PC-9 (cell line): ENCODE measurements at regions not wholly inside any gene's neighbourhood (a gene's known extent, or its start where the extent isn't known, plus 50 kb on each side); places are given as distances from the start of the nearest gene placed in this dataset.

Source experiments
- BruUV-seq: library from RNA; stranded (reverse); fragments of 400-500 nt; replicated peaks from 2 replicates; lab custom pipeline; 2021; lab: Mats Ljungman, UMichigan
- CTCF ChIA-PET: fragments of 300-600 bp; sonication (Branson Sonifier 250); formaldehyde crosslinking; loops from one replicate; lab custom pipeline; 2022; ENCODE audit warnings: antibody characterized with exemption; lab: Charles Lee
- POLR2A ChIA-PET: fragments of 300-600 bp; sonication (Branson Sonifier 250); formaldehyde crosslinking; loops from one replicate; lab custom pipeline; 2022; ENCODE audit warnings: antibody characterized with exemption; ENCODE audit not compliant: unreplicated experiment; lab: Charles Lee
- DNase-seq, 2 experiments: peaks; one replicate each; pipeline versions ENCODE4 v3.0.0 to v3.0.0-alpha.2; 2015 to 2022; ENCODE audit warnings: mixed read lengths in 1 of 2
- H2AFZ ChIP-seq: fragments of 200-600 bp; sonication (generic); 2 replicates; pipeline ENCODE4 v1.8.1; 2017; ENCODE audit warnings: antibody characterized with exemption
- H3F3A ChIP-seq: fragments of 200-600 bp; sonication (generic); 2 replicates; pipeline ENCODE4 v1.8.1; 2017; ENCODE audit warnings: antibody characterized with exemption, mild to moderate bottlenecking, low read depth; ENCODE audit not compliant: insufficient read depth
- H3K27ac ChIP-seq: fragments of 200-600 bp; sonication (generic); 2 replicates; pipeline ENCODE4 v1.6.1; 2016; ENCODE audit warnings: mixed run types
- H3K27me3 ChIP-seq: fragments of 200-600 bp; sonication (generic); 2 replicates; pipeline ENCODE4 v1.6.1; 2016; ENCODE audit warnings: low read depth, mixed run types; ENCODE audit not compliant: insufficient read depth
- H3K36me3 ChIP-seq: fragments of 200-600 bp; sonication (generic); 2 replicates; pipeline ENCODE4 v1.6.1; 2016; ENCODE audit warnings: low read depth, mixed run types
- H3K4me1 ChIP-seq: fragments of 200-600 bp; sonication (generic); replicated peaks from 2 replicates; pipeline ENCODE4 v1.6.1; 2016; ENCODE audit warnings: mixed run types; ENCODE audit not compliant: insufficient read depth
- H3K4me2 ChIP-seq: fragments of 200-600 bp; sonication (generic); 2 replicates; pipeline ENCODE4 v1.6.1; 2017; ENCODE audit warnings: mixed run types
- H3K4me3 ChIP-seq: fragments of 200-600 bp; sonication (generic); 2 replicates; pipeline ENCODE4 v1.6.1; 2016; ENCODE audit warnings: mixed run types
- H3K79me2 ChIP-seq: fragments of 200-600 bp; sonication (generic); 2 replicates; pipeline ENCODE4 v1.6.1; 2017; ENCODE audit warnings: low read depth, mixed run types
- H3K9me2 ChIP-seq: fragments of 200-600 bp; sonication (generic); 2 replicates; pipeline ENCODE4 v1.8.1; 2017; ENCODE audit warnings: mild to moderate bottlenecking; ENCODE audit not compliant: insufficient read depth
- H3K9me3 ChIP-seq: fragments of 200-600 bp; sonication (generic); 2 replicates; pipeline ENCODE4 v1.8.1; 2016; ENCODE audit warnings: low read depth; ENCODE audit not compliant: insufficient read depth
- H4K20me1 ChIP-seq: fragments of 200-600 bp; sonication (generic); 2 replicates; pipeline ENCODE4 v1.8.1; 2017; ENCODE audit not compliant: insufficient read depth
- EZH2 ChIP-seq: fragments of 200-600 bp; sonication (generic); IDR thresholded peaks from 2 replicates; pipeline ENCODE4 v1.8.0; 2017; ENCODE audit warnings: antibody characterized with exemption, low read depth
- intact Hi-C: fragments of 100-400 bp; cut with micrococcal nuclease; formaldehyde crosslinking; loops from one replicate; pipeline ENCODE4 v1.10.0; 2022; ENCODE audit not compliant: unreplicated experiment
- TF ChIP-seq, protein P1 (sequence below): fragments of 200-600 bp; sonication (generic); conservative IDR thresholded peaks from 2 replicates; pipeline ENCODE4 v1.6.1; 2017; ENCODE audit warnings: mixed run types, antibody characterized with exemption, mild to moderate bottlenecking, moderate library complexity

DNA sequence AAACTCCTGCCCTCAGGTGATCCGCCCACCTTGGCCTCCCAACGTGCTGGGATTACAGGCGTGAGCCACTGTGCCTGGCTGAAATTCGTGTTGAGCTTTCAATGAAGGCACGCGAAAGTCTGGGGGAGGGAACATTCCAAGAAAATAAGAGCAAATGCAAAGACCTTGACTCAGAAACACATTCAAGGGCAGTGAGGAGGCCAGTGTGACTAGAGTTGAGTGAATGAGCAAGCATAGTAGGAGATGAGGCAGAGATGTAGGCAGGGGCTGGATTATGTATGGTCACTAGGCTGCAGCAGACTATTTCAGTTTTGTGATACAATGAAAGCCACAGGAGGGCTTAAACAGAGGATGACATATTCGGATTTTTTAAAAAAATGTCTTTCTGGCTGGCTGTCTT, 67.0 kb downstream of the SCN11A start:
- Histone ChIP-seq H3K36me3 (no peaks in the 10 kb centered on the region), H3K79me2 (no peaks in the 10 kb centered on the region), H4K20me1 (no peaks in the 10 kb centered on the region), H3K4me1 (no peaks in the 10 kb centered on the region), H2AFZ (no peak overlapping the region), H3K9me2 (no peaks in the 10 kb centered on the region), H3F3A (no peaks in the 10 kb centered on the region), H3K27me3 (peaks cover 75% of the 10 kb centered on the region), H3K9me3 (no peaks in the 10 kb centered on the region), H3K4me3 (no peak overlapping the region), H3K27ac (no peak overlapping the region), H3K4me2 (no peak overlapping the region)
- POLR2A ChIA-PET, result no interaction called here
- TF ChIP-seq, protein P1, sequence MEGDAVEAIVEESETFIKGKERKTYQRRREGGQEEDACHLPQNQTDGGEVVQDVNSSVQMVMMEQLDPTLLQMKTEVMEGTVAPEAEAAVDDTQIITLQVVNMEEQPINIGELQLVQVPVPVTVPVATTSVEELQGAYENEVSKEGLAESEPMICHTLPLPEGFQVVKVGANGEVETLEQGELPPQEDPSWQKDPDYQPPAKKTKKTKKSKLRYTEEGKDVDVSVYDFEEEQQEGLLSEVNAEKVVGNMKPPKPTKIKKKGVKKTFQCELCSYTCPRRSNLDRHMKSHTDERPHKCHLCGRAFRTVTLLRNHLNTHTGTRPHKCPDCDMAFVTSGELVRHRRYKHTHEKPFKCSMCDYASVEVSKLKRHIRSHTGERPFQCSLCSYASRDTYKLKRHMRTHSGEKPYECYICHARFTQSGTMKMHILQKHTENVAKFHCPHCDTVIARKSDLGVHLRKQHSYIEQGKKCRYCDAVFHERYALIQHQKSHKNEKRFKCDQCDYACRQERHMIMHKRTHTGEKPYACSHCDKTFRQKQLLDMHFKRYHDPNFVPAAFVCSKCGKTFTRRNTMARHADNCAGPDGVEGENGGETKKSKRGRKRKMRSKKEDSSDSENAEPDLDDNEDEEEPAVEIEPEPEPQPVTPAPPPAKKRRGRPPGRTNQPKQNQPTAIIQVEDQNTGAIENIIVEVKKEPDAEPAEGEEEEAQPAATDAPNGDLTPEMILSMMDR, result no peak
- no peak for TF ChIP-seq EZH2
- intact Hi-C loops, result no loop called here
- CTCF ChIA-PET, result interaction anchor here (0.6 kb wide), 1 partner anchor 101 kb away, joined by 6 read pairs; no protein-coding TSS in a partner anchor
- no peak for DNase-seq
- BruUV-seq, result no TSS peak

DNA sequence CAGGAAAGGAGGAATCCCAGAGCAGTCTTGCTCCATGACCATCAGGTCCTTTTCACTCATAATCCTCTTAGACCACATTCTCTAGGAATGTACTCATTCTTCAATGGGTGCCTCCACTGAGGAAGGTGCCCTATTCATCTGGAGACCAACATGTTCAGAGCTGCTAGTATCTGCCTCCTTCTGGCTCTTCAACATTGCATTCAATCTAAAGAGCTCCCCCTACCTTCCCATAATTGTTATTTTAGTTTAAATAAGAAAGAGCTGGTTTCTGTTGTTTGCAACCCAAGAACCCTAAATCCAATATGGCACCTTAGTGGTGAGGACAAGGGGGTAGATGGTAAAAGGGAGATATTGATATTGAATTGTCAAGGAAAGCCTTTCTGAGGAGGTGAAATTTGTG, 67.6 kb downstream of the SCN11A start:
- no peak for DNase-seq
- H3F3A ChIP-seq, result no peaks in the 10 kb centered on the region
- TF ChIP-seq, protein P1, result no peak
- TF ChIP-seq EZH2, result no peak
- no peaks in the 10 kb centered on the region for H3K9me3 ChIP-seq
- no peak overlapping the region for H3K4me3 ChIP-seq
- H3K79me2 ChIP-seq, result no peaks in the 10 kb centered on the region
- H3K4me2 ChIP-seq, result no peak overlapping the region
- no TSS peak for BruUV-seq
- no peaks in the 10 kb centered on the region for H3K36me3 ChIP-seq
- H2AFZ ChIP-seq, result no peak overlapping the region
- no peaks in the 10 kb centered on the region for H4K20me1 ChIP-seq
- intact Hi-C loops, result no loop called here
- ChIA-PET CTCF (interaction anchor here (0.6 kb wide), 1 partner anchor 101 kb away, joined by 6 read pairs; no protein-coding TSS in a partner anchor), POLR2A (no interaction called here)
- H3K9me2 ChIP-seq, result no peaks in the 10 kb centered on the region
- H3K4me1 ChIP-seq, result no peaks in the 10 kb centered on the region
- no peak overlapping the region for H3K27ac ChIP-seq
- H3K27me3 ChIP-seq, result peaks cover 76% of the 10 kb centered on the region

DNA sequence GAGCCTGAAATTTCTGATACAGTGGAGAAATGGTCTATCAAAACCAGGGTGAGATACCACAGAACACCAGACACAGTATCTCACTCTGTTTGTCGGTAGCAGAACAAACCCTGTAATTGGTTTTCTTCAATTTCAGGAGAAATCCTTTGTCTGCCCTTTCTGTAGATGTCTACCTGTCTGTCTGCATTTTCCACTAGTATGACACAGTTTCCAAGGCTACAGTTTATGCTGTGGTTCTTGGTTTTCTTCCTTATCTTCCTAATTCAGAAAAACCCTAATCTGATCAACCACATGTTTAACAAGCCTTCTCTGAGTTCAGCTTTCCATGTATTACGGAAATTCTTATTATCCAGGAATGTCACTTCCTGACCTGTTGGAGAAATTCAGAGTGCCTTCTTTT, 70.8 kb downstream of the SCN11A start:
- Histone ChIP-seq H3K9me2 (no peaks in the 10 kb centered on the region), H2AFZ (no peak overlapping the region), H3F3A (no peaks in the 10 kb centered on the region), H3K27me3 (peaks cover 48% of the 10 kb centered on the region), H3K4me3 (no peak overlapping the region), H3K27ac (no peak overlapping the region), H3K4me1 (no peaks in the 10 kb centered on the region), H3K79me2 (no peaks in the 10 kb centered on the region), H3K36me3 (no peaks in the 10 kb centered on the region), H3K4me2 (no peak overlapping the region), H3K9me3 (no peaks in the 10 kb centered on the region), H4K20me1 (no peaks in the 10 kb centered on the region)
- no TSS peak for BruUV-seq
- intact Hi-C loops, result no loop called here
- no peak for DNase-seq
- TF ChIP-seq, protein P1, result no peak
- no peak for TF ChIP-seq EZH2
- CTCF ChIA-PET, result no interaction called here
- POLR2A ChIA-PET, result no interaction called here
